NCI-H774 (cell line): ENCODE measurements at regions not wholly inside any gene's neighbourhood (a gene's known extent, or its start where the extent isn't known, plus 50 kb on each side); places are given as distances from the start of the nearest gene placed in this dataset.

Source experiments
- DNase-seq: peaks from one replicate; lab custom pipeline; 2025; lab: John Stamatoyannopoulos, UW

GRCh38 chr10:125340903-125341302 lies 180.5 kb upstream of the CTBP2 start:
- no peak for DNase-seq

- no peak for DNase-seq
Observed at GRCh38 chr10:125337510-125337909, 177.1 kb upstream of the CTBP2 start.

- DNase-seq, result no peak
Observed at GRCh38 chr10:125334545-125334944, 174.2 kb upstream of the CTBP2 start.

GRCh38 chr10:125333769-125334168 lies 173.4 kb upstream of the CTBP2 start:
- DNase-seq, result no peak

- no peak for DNase-seq
Observed at GRCh38 chr10:125333209-125333591, 172.8 kb upstream of the CTBP2 start.

- no peak for DNase-seq
Observed at GRCh38 chr10:125332548-125333208, 172.3 kb upstream of the CTBP2 start.

GRCh38 chr10:125331056-125331455 lies 170.7 kb upstream of the CTBP2 start:
- no peak for DNase-seq

- no peak for DNase-seq
Observed at GRCh38 chr10:125329056-125329455, 168.7 kb upstream of the CTBP2 start.

- no peak for DNase-seq
Observed at GRCh38 chr10:125325326-125325725, 165.0 kb upstream of the CTBP2 start.

GRCh38 chr10:125316436-125316835 lies 156.1 kb upstream of the CTBP2 start:
- no peak for DNase-seq

- no peak for DNase-seq
Observed at GRCh38 chr10:125300937-125301336, 140.6 kb upstream of the CTBP2 start.

- no peak for DNase-seq
Observed at GRCh38 chr10:125299461-125299860, 139.1 kb upstream of the CTBP2 start.

GRCh38 chr10:125296598-125296997 lies 136.2 kb upstream of the CTBP2 start:
- DNase-seq, result no peak

- peak; percentile 23 for DNase-seq
Observed at GRCh38 chr10:125294109-125294508, 133.7 kb upstream of the CTBP2 start.

GRCh38 chr10:125291836-125292235 lies 131.5 kb upstream of the CTBP2 start:
- DNase-seq, result no peak

- no peak for DNase-seq
Observed at GRCh38 chr10:125289461-125289860, 129.1 kb upstream of the CTBP2 start.

- no peak for DNase-seq
Observed at GRCh38 chr10:125284875-125285597, 124.7 kb upstream of the CTBP2 start.

GRCh38 chr10:125283836-125284614 lies 123.7 kb upstream of the CTBP2 start:
- DNase-seq, result no peak

- peak; percentile 2 for DNase-seq
Observed at GRCh38 chr10:125283191-125283835, 123.0 kb upstream of the CTBP2 start.

- no peak for DNase-seq
Observed at GRCh38 chr10:125281091-125281490, 120.7 kb upstream of the CTBP2 start.

GRCh38 chr10:125276133-125276532 lies 115.8 kb upstream of the CTBP2 start:
- no peak for DNase-seq

- no peak for DNase-seq
Observed at GRCh38 chr10:125274961-125275360, 114.6 kb upstream of the CTBP2 start.
